DND-41 (cell line): ENCODE measurements at regions not wholly inside any gene's neighbourhood (a gene's known extent, or its start where the extent isn't known, plus 50 kb on each side); places are given as distances from the start of the nearest gene placed in this dataset.

Experiments used
- ATAC-seq: fragments of 200-7000 bp; cut with Tn5 transposase; 3 replicates; pipeline ENCODE4 v1.9.1; 2021; ENCODE audit warnings: low read depth; ENCODE audit not compliant: insufficient read depth
- DNase-seq: peaks from one replicate; pipeline ENCODE4 v3.0.0-alpha.2; 2020
- H2AFZ ChIP-seq: 2 replicates; pipeline ENCODE4 v1.6.0; 2012; ENCODE audit warnings: low read depth, low read length
- H3K27ac ChIP-seq: 2 replicates; pipeline ENCODE4 v1.5.1; 2012; ENCODE audit warnings: low read length, inconsistent platforms
- H3K27me3 ChIP-seq: fragments of 200-600 bp; sonication (generic); 2 replicates; pipeline ENCODE4 v1.6.0; 2012; ENCODE audit warnings: low read length, mild to moderate bottlenecking, inconsistent platforms; ENCODE audit not compliant: insufficient read depth, poor library complexity
- H3K36me3 ChIP-seq: 2 replicates; pipeline ENCODE4 v1.5.1; 2012; ENCODE audit warnings: low read length, inconsistent platforms; ENCODE audit not compliant: insufficient read depth
- H3K4me1 ChIP-seq: 2 replicates; pipeline ENCODE4 v1.5.1; 2012; ENCODE audit warnings: mild to moderate bottlenecking, low read length; ENCODE audit not compliant: insufficient read depth
- H3K4me2 ChIP-seq: 2 replicates; pipeline ENCODE4 v1.6.0; 2012; ENCODE audit warnings: mild to moderate bottlenecking, moderate library complexity, low read length, inconsistent platforms; ENCODE audit not compliant: insufficient read depth
- H3K4me3 ChIP-seq, 2 experiments: fragments of 200-600 bp in 1 of 2; shearing (Covaris generic) in 1 of 2; 2 replicates each; pipeline ENCODE4 v1.5.1; 2012 to 2016; ENCODE audit warnings: inconsistent platforms in 2 of 2, low read length in 2 of 2, mild to moderate bottlenecking in 2 of 2, low read depth in 1 of 2, moderate library complexity in 1 of 2
- H3K79me2 ChIP-seq: 2 replicates; pipeline ENCODE4 v1.6.0; 2012; ENCODE audit warnings: low read length, inconsistent platforms; ENCODE audit not compliant: insufficient read depth
- H3K9ac ChIP-seq: 2 replicates; pipeline ENCODE4 v1.6.0; 2012; ENCODE audit warnings: low read depth, mild to moderate bottlenecking, inconsistent platforms, low read length, moderate library complexity
- H3K9me3 ChIP-seq: 2 replicates; pipeline ENCODE4 v1.5.1; 2012; ENCODE audit warnings: low read length, moderate library complexity, mild to moderate bottlenecking, inconsistent platforms; ENCODE audit not compliant: insufficient read depth, severe bottlenecking
- H4K20me1 ChIP-seq: 2 replicates; pipeline ENCODE4 v1.6.0; 2012; ENCODE audit warnings: low read length; ENCODE audit not compliant: insufficient read depth
- CTCF ChIP-seq: IDR thresholded peaks from 2 replicates; pipeline ENCODE4 v1.5.1; 2012; ENCODE audit warnings: borderline replicate concordance, low read length, moderate library complexity, mild to moderate bottlenecking; ENCODE audit not compliant: poor library complexity, severe bottlenecking; ENCODE audit errors: extremely low read depth
- EZH2 ChIP-seq: IDR thresholded peaks from 3 replicates; pipeline ENCODE4 v1.6.1; 2012; ENCODE audit warnings: borderline replicate concordance, low read depth, mild to moderate bottlenecking, moderate library complexity, low read length, inconsistent platforms; ENCODE audit not compliant: severe bottlenecking

GRCh38 chr2:186959486-186959885, 110.5 kb upstream of the ZSWIM2 start:
- no peak overlapping the region for H3K27ac ChIP-seq
- no peaks in the 10 kb centered on the region for H3K27me3 ChIP-seq
- no peak overlapping the region for H3K9ac ChIP-seq
- H3K4me2 ChIP-seq: no peak overlapping the region
- TF ChIP-seq CTCF (no peak), EZH2 (no peak)
- ATAC-seq (no peak), DNase-seq (no peak)
- no peak overlapping the region for H3K4me3 ChIP-seq
- peaks cover 4% of the 10 kb centered on the region for H3K9me3 ChIP-seq
- H3K4me1 ChIP-seq: no peaks in the 10 kb centered on the region
- no peaks in the 10 kb centered on the region for H3K36me3 ChIP-seq
- H2AFZ ChIP-seq: no peak overlapping the region
- H3K79me2 ChIP-seq: no peaks in the 10 kb centered on the region
- no peaks in the 10 kb centered on the region for H4K20me1 ChIP-seq

- Histone ChIP-seq H4K20me1 (no peaks in the 10 kb centered on the region), H3K9ac (no peak overlapping the region), H2AFZ (no peak overlapping the region), H3K36me3 (no peaks in the 10 kb centered on the region), H3K27me3 (no peaks in the 10 kb centered on the region), H3K27ac (no peak overlapping the region), H3K4me3 (no peak overlapping the region), H3K4me1 (no peaks in the 10 kb centered on the region), H3K9me3 (no peaks in the 10 kb centered on the region), H3K79me2 (no peaks in the 10 kb centered on the region), H3K4me2 (no peak overlapping the region)
- no peak for TF ChIP-seq EZH2
- no peak for TF ChIP-seq CTCF
- ATAC-seq (no peak), DNase-seq (no peak)
Measured at GRCh38 chr2:186950694-186951093, 101.7 kb upstream of the ZSWIM2 start.

- no peaks in the 10 kb centered on the region for H3K4me1 ChIP-seq
- no peaks in the 10 kb centered on the region for H3K79me2 ChIP-seq
- no peak for TF ChIP-seq EZH2
- no peak for TF ChIP-seq CTCF
- H3K9me3 ChIP-seq: no peaks in the 10 kb centered on the region
- H3K9ac ChIP-seq: no peak overlapping the region
- no peak overlapping the region for H3K4me2 ChIP-seq
- DNase-seq: no peak
- ATAC-seq: no peak
- no peaks in the 10 kb centered on the region for H3K27me3 ChIP-seq
- no peak overlapping the region for H2AFZ ChIP-seq
- H4K20me1 ChIP-seq: no peaks in the 10 kb centered on the region
- no peaks in the 10 kb centered on the region for H3K36me3 ChIP-seq
- H3K27ac ChIP-seq: no peak overlapping the region
- H3K4me3 ChIP-seq: no peak overlapping the region
Measured at GRCh38 chr2:186949726-186950256, 100.8 kb upstream of the ZSWIM2 start.

- H3K79me2 ChIP-seq: no peaks in the 10 kb centered on the region
- no peak for TF ChIP-seq CTCF
- TF ChIP-seq EZH2: no peak
- H3K4me2 ChIP-seq: no peak overlapping the region
Measured at GRCh38 chr2:186947516-186947915, 98.5 kb upstream of the ZSWIM2 start.

More at GRCh38 chr2:186947516-186947915, 98.5 kb upstream of the ZSWIM2 start:
- no peaks in the 10 kb centered on the region for H3K4me1 ChIP-seq
- H2AFZ ChIP-seq: no peak overlapping the region
- no peak overlapping the region for H3K4me3 ChIP-seq
- ATAC-seq (no peak), DNase-seq (no peak)
- no peaks in the 10 kb centered on the region for H3K9me3 ChIP-seq
- no peaks in the 10 kb centered on the region for H3K36me3 ChIP-seq
- H4K20me1 ChIP-seq: no peaks in the 10 kb centered on the region
- H3K27ac ChIP-seq: no peak overlapping the region
- no peak overlapping the region for H3K9ac ChIP-seq
- H3K27me3 ChIP-seq: no peaks in the 10 kb centered on the region
